ENCODE measurements at regions not wholly inside any gene's neighbourhood (a gene's known extent, or its start where the extent isn't known, plus 50 kb on each side); places are given as distances from the start of the nearest gene placed in this dataset.
"Not testable (repeated sequence)": the region's sequence is repeated elsewhere in the genome, so short reads cannot be mapped to it uniquely, and the experiment has no call there.

- not testable (repeated sequence) for DNase-seq (ENCODE audit: extremely low read depth, low read depth)
Measured at GRCh38 chr16:88145824-88146405, 194.7 kb downstream of the BANP start.

GRCh38 chr16:88148078-88148477 lies 196.8 kb downstream of the BANP start:
- not testable (repeated sequence) for DNase-seq (ENCODE audit: extremely low read depth, low read depth)

GRCh38 chr16:88148682-88149081 lies 197.4 kb downstream of the BANP start:
- not testable (repeated sequence) for DNase-seq (ENCODE audit: extremely low read depth, low read depth)

GRCh38 chr16:88149158-88149603 lies 197.9 kb downstream of the BANP start:
- not testable (repeated sequence) for DNase-seq (ENCODE audit: extremely low read depth, low read depth)

- DNase-seq (ENCODE audit: extremely low read depth, low read depth): not testable (repeated sequence)
Measured at GRCh38 chr16:88149663-88150062, 198.4 kb downstream of the BANP start.

- not testable (repeated sequence) for DNase-seq (ENCODE audit: extremely low read depth, low read depth)
Measured at GRCh38 chr16:88150456-88151128, 199.4 kb downstream of the BANP start.

GRCh38 chr16:88151129-88151499 lies 199.9 kb downstream of the BANP start:
- DNase-seq (ENCODE audit: extremely low read depth, low read depth): not testable (repeated sequence)

GRCh38 chr16:88151859-88152843 lies 200.9 kb downstream of the BANP start:
- not testable (repeated sequence) for DNase-seq (ENCODE audit: extremely low read depth, low read depth)

- DNase-seq (ENCODE audit: extremely low read depth, low read depth): not testable (repeated sequence)
Measured at GRCh38 chr16:88152879-88153278, 201.6 kb downstream of the BANP start.

- not testable (repeated sequence) for DNase-seq (ENCODE audit: extremely low read depth, low read depth)
Measured at GRCh38 chr16:88153516-88153915, 202.3 kb downstream of the BANP start.

- DNase-seq (ENCODE audit: extremely low read depth, low read depth): not testable (repeated sequence)
Measured at GRCh38 chr16:88154886-88155285, 203.7 kb downstream of the BANP start.

GRCh38 chr16:88155681-88156080 lies 204.4 kb downstream of the BANP start:
- not testable (repeated sequence) for DNase-seq (ENCODE audit: extremely low read depth, low read depth)

GRCh38 chr16:88156640-88157283 lies 205.5 kb downstream of the BANP start:
- DNase-seq (ENCODE audit: extremely low read depth, low read depth): not testable (repeated sequence)

GRCh38 chr16:88157686-88158085 lies 206.5 kb downstream of the BANP start:
- not testable (repeated sequence) for DNase-seq (ENCODE audit: extremely low read depth, low read depth)

GRCh38 chr16:88158256-88159045 lies 207.2 kb downstream of the BANP start:
- not testable (repeated sequence) for DNase-seq (ENCODE audit: extremely low read depth, low read depth)

GRCh38 chr16:88159046-88159896 lies 208.0 kb downstream of the BANP start:
- DNase-seq (ENCODE audit: extremely low read depth, low read depth): not testable (repeated sequence)

- DNase-seq (ENCODE audit: extremely low read depth, low read depth): not testable (repeated sequence)
Measured at GRCh38 chr16:88159897-88160335, 208.7 kb downstream of the BANP start.

GRCh38 chr16:88161191-88161590 lies 210.0 kb downstream of the BANP start:
- DNase-seq (ENCODE audit: extremely low read depth, low read depth): not testable (repeated sequence)
